ENCODE measurements at regions not wholly inside any gene's neighbourhood (a gene's known extent, or its start where the extent isn't known, plus 50 kb on each side); places are given as distances from the start of the nearest gene placed in this dataset.

GRCh38 chr4:107531927-107532326 lies 188.1 kb downstream of the PAPSS1 start:
- TF ChIP-seq POLR2A (IDR thresholded peaks at IDR 0.05) = no peak
- no peak for TF ChIP-seq CTCF (IDR thresholded peaks at IDR 0.05)
- no peak for TF ChIP-seq POLR2AphosphoS5 (IDR thresholded peaks at IDR 0.05; ENCODE audit: insufficient read depth in 1 of 2, low read depth in 1 of 2)
